Effector CD8-positive, alpha-beta T cell (primary cell): ENCODE measurements at regions not wholly inside any gene's neighbourhood (a gene's known extent, or its start where the extent isn't known, plus 50 kb on each side); places are given as distances from the start of the nearest gene placed in this dataset.
"Not testable (repeated sequence)": the region's sequence is repeated elsewhere in the genome, so short reads cannot be mapped to it uniquely, and the experiment has no call there.

Experiments
- DNase-seq: peaks from one replicate; lab custom pipeline; 2025; lab: John Stamatoyannopoulos, UW

GRCh38 chr17:36845916-36846315, 91.4 kb upstream of the LHX1 start:
- DNase-seq, result no peak

GRCh38 chr17:36846410-36847292, 90.6 kb upstream of the LHX1 start:
- DNase-seq, result no peak

GRCh38 chr17:36848008-36848902, 89.0 kb upstream of the LHX1 start:
- no peak for DNase-seq

- not testable (repeated sequence) for DNase-seq
Observed at GRCh38 chr17:36849020-36849419, 88.3 kb upstream of the LHX1 start.

GRCh38 chr17:36849871-36850348, 87.4 kb upstream of the LHX1 start:
- DNase-seq, result no peak

GRCh38 chr17:36850790-36851189, 86.5 kb upstream of the LHX1 start:
- no peak for DNase-seq

- no peak for DNase-seq
Observed at GRCh38 chr17:36851250-36851649, 86.0 kb upstream of the LHX1 start.

GRCh38 chr17:36852478-36852877, 84.8 kb upstream of the LHX1 start:
- DNase-seq, result not testable (repeated sequence)

GRCh38 chr17:36854982-36855381, 82.3 kb upstream of the LHX1 start:
- no peak for DNase-seq

- DNase-seq, result no peak
Observed at GRCh38 chr17:36855459-36855858, 81.8 kb upstream of the LHX1 start.

GRCh38 chr17:36856222-36856621, 81.1 kb upstream of the LHX1 start:
- DNase-seq, result no peak

GRCh38 chr17:36856903-36857381, 80.3 kb upstream of the LHX1 start:
- no peak for DNase-seq

- DNase-seq, result no peak
Observed at GRCh38 chr17:36857698-36858097, 79.6 kb upstream of the LHX1 start.

- DNase-seq, result no peak
Observed at GRCh38 chr17:36858119-36859002, 78.9 kb upstream of the LHX1 start.

GRCh38 chr17:36859003-36859300, 78.3 kb upstream of the LHX1 start:
- no peak for DNase-seq

- no peak for DNase-seq
Observed at GRCh38 chr17:36859706-36860105, 77.6 kb upstream of the LHX1 start.

- DNase-seq, result no peak
Observed at GRCh38 chr17:36861531-36861930, 75.7 kb upstream of the LHX1 start.

GRCh38 chr17:36862116-36862920, 75.0 kb upstream of the LHX1 start:
- no peak for DNase-seq

GRCh38 chr17:36863131-36863530, 74.1 kb upstream of the LHX1 start:
- DNase-seq, result no peak

GRCh38 chr17:36863676-36864612, 73.3 kb upstream of the LHX1 start:
- DNase-seq, result no peak
